Retina (tissue), 1 donor: ENCODE measurements at regions not wholly inside any gene's neighbourhood (a gene's known extent, or its start where the extent isn't known, plus 50 kb on each side); places are given as distances from the start of the nearest gene placed in this dataset.
"Not testable (repeated sequence)": the region's sequence is repeated elsewhere in the genome, so short reads cannot be mapped to it uniquely, and the experiment has no call there.

Experiments used
- DNase-seq: peaks from one replicate; pipeline ENCODE4 v3.0.0-alpha.2; 2016

- DNase-seq = no peak
Observed at GRCh38 chr10:65090991-65091390, 1569.8 kb downstream of the REEP3 start.

GRCh38 chr10:65100146-65100545 lies 1578.9 kb downstream of the REEP3 start:
- no peak for DNase-seq

GRCh38 chr10:65100881-65101280 lies 1579.7 kb downstream of the REEP3 start:
- DNase-seq = not testable (repeated sequence)

GRCh38 chr10:65110009-65110408 lies 1588.8 kb downstream of the REEP3 start:
- DNase-seq = no peak

- DNase-seq = not testable (repeated sequence)
Observed at GRCh38 chr10:65111059-65111458, 1589.9 kb downstream of the REEP3 start.

GRCh38 chr10:65112573-65112972 lies 1591.4 kb downstream of the REEP3 start:
- DNase-seq = no peak

GRCh38 chr10:65123120-65123519 lies 1601.9 kb downstream of the REEP3 start:
- no peak for DNase-seq

GRCh38 chr10:65125212-65125611 lies 1604.0 kb downstream of the REEP3 start:
- DNase-seq = no peak

- DNase-seq = no peak
Observed at GRCh38 chr10:65126288-65126687, 1605.1 kb downstream of the REEP3 start.

GRCh38 chr10:65128277-65128676 lies 1607.1 kb downstream of the REEP3 start:
- DNase-seq = no peak

GRCh38 chr10:65130162-65130758 lies 1609.1 kb downstream of the REEP3 start:
- no peak for DNase-seq

GRCh38 chr10:65133652-65134051 lies 1612.5 kb downstream of the REEP3 start:
- no peak for DNase-seq

GRCh38 chr10:65135508-65135907 lies 1614.3 kb downstream of the REEP3 start:
- DNase-seq = no peak

GRCh38 chr10:65142641-65143435 lies 1621.6 kb downstream of the REEP3 start:
- DNase-seq = no peak

- no peak for DNase-seq
Observed at GRCh38 chr10:65143723-65144122, 1622.5 kb downstream of the REEP3 start.

GRCh38 chr10:65149878-65150277 lies 1628.7 kb downstream of the REEP3 start:
- DNase-seq = no peak

GRCh38 chr10:65166272-65166671 lies 1645.1 kb downstream of the REEP3 start:
- no peak for DNase-seq

- no peak for DNase-seq
Observed at GRCh38 chr10:65172249-65172648, 1651.0 kb downstream of the REEP3 start.

GRCh38 chr10:65176994-65177393 lies 1655.8 kb downstream of the REEP3 start:
- no peak for DNase-seq

GRCh38 chr10:65183236-65183635 lies 1662.0 kb downstream of the REEP3 start:
- DNase-seq = no peak

- DNase-seq = not testable (repeated sequence)
Observed at GRCh38 chr10:65186668-65187067, 1665.5 kb downstream of the REEP3 start.

GRCh38 chr10:65194126-65194525 lies 1672.9 kb downstream of the REEP3 start:
- no peak for DNase-seq

GRCh38 chr10:65194555-65194954 lies 1673.4 kb downstream of the REEP3 start:
- no peak for DNase-seq

GRCh38 chr10:65196111-65196510 lies 1674.9 kb downstream of the REEP3 start:
- DNase-seq = no peak

GRCh38 chr10:65197935-65198334 lies 1676.7 kb downstream of the REEP3 start:
- no peak for DNase-seq
